ENCODE measurements at regions not wholly inside any gene's neighbourhood (a gene's known extent, or its start where the extent isn't known, plus 50 kb on each side); places are given as distances from the start of the nearest gene placed in this dataset.

- TF ChIP-seq POLR2A (IDR thresholded peaks at IDR 0.05) (no peak), CTCF (IDR thresholded peaks at IDR 0.05) (no peak)
Measured at GRCh38 chr12:71353607-71354006, 86.0 kb upstream of the LGR5 start.
